ENCODE measurements at regions not wholly inside any gene's neighbourhood (a gene's known extent, or its start where the extent isn't known, plus 50 kb on each side); places are given as distances from the start of the nearest gene placed in this dataset.

GRCh38 chr9:115194216-115194615 is 76.3 kb upstream of the TNC start:
- Mint-ChIP-seq H3K27me3 (no peaks in the 10 kb centered on the region), H3K36me3 (ENCODE audit: insufficient read depth) (peaks cover 2% of the 10 kb centered on the region), H3K27ac (no peak overlapping the region), H3K4me3 (ENCODE audit: low read depth) (no peak overlapping the region), H3K4me1 (ENCODE audit: low read depth) (no peaks in the 10 kb centered on the region), H3K9me3 (ENCODE audit: low read depth) (peaks cover 7% of the 10 kb centered on the region)
- TF ChIP-seq, protein P1, sequence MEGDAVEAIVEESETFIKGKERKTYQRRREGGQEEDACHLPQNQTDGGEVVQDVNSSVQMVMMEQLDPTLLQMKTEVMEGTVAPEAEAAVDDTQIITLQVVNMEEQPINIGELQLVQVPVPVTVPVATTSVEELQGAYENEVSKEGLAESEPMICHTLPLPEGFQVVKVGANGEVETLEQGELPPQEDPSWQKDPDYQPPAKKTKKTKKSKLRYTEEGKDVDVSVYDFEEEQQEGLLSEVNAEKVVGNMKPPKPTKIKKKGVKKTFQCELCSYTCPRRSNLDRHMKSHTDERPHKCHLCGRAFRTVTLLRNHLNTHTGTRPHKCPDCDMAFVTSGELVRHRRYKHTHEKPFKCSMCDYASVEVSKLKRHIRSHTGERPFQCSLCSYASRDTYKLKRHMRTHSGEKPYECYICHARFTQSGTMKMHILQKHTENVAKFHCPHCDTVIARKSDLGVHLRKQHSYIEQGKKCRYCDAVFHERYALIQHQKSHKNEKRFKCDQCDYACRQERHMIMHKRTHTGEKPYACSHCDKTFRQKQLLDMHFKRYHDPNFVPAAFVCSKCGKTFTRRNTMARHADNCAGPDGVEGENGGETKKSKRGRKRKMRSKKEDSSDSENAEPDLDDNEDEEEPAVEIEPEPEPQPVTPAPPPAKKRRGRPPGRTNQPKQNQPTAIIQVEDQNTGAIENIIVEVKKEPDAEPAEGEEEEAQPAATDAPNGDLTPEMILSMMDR (IDR thresholded peaks at IDR 0.05; ENCODE audit: unreplicated experiment), result no peak
- no peak for DNase-seq (ENCODE audit: low spot score, unreplicated experiment)

DNA sequence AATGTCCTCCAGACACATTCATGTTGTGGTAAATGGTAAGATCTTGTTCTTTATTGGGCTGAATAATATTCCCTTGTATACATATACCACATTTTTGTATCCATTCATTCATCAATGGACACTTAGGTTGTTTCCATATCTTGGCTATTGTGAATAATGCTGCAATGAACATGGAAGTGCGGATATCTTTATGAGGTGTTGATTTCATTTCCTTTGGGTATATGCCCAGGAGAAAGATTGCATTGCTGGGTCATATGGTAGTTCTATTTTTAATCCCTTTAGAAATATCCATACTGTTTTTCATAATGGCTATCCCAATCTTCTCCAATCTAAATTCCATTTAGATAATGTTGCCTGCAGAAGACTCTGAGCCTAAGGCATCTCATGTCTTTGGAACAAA is 78.0 kb upstream of the TNC start:
- DNase-seq (ENCODE audit: low spot score, unreplicated experiment), result no peak
- H3K9me3 Mint-ChIP-seq (ENCODE audit: low read depth), result peaks cover 5% of the 10 kb centered on the region
- no peak overlapping the region for H3K4me3 Mint-ChIP-seq (ENCODE audit: low read depth)
- TF ChIP-seq, protein P1 (IDR thresholded peaks at IDR 0.05; ENCODE audit: unreplicated experiment), result no peak
- H3K36me3 Mint-ChIP-seq (ENCODE audit: insufficient read depth), result peaks cover 1% of the 10 kb centered on the region
- no peaks in the 10 kb centered on the region for H3K27me3 Mint-ChIP-seq
- peaks cover 1% of the 10 kb centered on the region for H3K4me1 Mint-ChIP-seq (ENCODE audit: low read depth)
- no peak overlapping the region for H3K27ac Mint-ChIP-seq

- Mint-ChIP-seq H3K36me3 (ENCODE audit: insufficient read depth) (no peaks in the 10 kb centered on the region), H3K27ac (no peak overlapping the region), H3K4me3 (ENCODE audit: low read depth) (no peak overlapping the region), H3K4me1 (ENCODE audit: low read depth) (peaks cover 1% of the 10 kb centered on the region), H3K27me3 (no peaks in the 10 kb centered on the region), H3K9me3 (ENCODE audit: low read depth) (peaks cover 3% of the 10 kb centered on the region)
- TF ChIP-seq, protein P1 (IDR thresholded peaks at IDR 0.05; ENCODE audit: unreplicated experiment), result no peak
- DNase-seq (ENCODE audit: low spot score, unreplicated experiment), result no peak
These were observed 79.0 kb upstream of the TNC start for GRCh38 chr9:115196919-115197318.

DNA sequence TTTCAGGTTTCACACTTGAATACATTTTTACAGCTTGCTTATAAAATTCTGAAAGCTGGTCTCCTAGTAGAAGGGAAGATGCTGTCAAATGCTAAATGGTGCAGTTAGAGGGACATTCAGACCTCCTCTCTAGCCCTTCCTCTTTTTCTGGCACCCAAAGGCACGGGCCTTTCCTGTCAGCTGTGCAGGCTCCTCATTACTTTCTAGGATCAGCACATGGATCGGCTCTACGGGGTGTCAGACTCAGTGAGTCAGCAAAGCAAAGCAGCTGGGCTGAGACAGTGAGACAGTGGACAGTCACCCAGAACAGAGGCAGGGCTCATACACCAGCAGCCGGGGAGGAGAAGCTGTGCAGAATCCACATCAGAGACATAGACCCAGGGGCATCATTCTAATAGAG is 80.0 kb upstream of the TNC start:
- H3K4me3 Mint-ChIP-seq (ENCODE audit: low read depth), result no peak overlapping the region
- no peaks in the 10 kb centered on the region for H3K27me3 Mint-ChIP-seq
- TF ChIP-seq, protein P1 (IDR thresholded peaks at IDR 0.05; ENCODE audit: unreplicated experiment), result no peak
- DNase-seq (ENCODE audit: low spot score, unreplicated experiment), result no peak
- peaks cover 3% of the 10 kb centered on the region for H3K9me3 Mint-ChIP-seq (ENCODE audit: low read depth)
- peaks cover 1% of the 10 kb centered on the region for H3K4me1 Mint-ChIP-seq (ENCODE audit: low read depth)
- H3K36me3 Mint-ChIP-seq (ENCODE audit: insufficient read depth), result no peaks in the 10 kb centered on the region
- no peak overlapping the region for H3K27ac Mint-ChIP-seq

DNA sequence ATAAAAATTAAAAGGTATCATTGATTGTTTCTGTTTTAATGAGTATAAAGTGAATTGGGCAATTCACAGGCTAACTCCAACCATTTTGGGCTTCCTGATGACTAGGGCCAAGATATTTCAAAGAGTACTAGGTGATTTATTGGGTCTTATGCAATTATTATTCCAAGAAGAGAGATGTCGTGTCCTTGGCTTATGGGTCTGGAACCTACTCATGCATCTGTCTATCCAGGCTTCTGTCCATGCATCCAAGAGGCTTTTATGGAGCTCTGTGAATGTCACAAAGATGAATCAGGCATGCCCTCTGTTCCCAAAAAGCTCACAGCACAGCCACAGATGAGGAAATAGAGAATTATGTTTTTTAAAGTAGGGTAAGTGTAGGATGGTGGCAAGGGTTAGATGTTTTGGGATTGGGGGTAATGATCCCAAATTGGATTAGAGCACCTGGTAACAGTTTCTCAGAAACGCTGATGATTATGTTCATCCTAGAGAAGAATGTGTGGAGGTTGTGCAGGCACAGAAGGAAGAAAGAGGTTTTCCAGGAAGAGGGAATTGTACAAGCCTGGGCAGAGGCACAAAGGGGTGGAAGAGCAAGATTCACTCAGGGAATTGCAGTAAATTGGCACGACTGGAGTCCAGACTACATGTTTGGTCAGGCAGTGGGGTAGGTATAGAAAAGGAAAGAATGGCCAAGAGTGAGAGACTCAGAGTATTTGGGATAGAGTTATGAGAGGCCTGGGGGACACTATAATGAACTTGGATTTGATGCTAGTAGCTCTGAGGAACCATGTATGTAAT is 83.0 kb upstream of the TNC start:
- Mint-ChIP-seq H3K4me1 (ENCODE audit: low read depth) (peaks cover 1% of the 10 kb centered on the region), H3K4me3 (ENCODE audit: low read depth) (no peak overlapping the region), H3K36me3 (ENCODE audit: insufficient read depth) (no peaks in the 10 kb centered on the region), H3K27me3 (no peaks in the 10 kb centered on the region), H3K27ac (no peak overlapping the region), H3K9me3 (ENCODE audit: low read depth) (no peaks in the 10 kb centered on the region)
- TF ChIP-seq, protein P1 (IDR thresholded peaks at IDR 0.05; ENCODE audit: unreplicated experiment), result no peak
- no peak for DNase-seq (ENCODE audit: low spot score, unreplicated experiment)
